HepG2 (cell line): ENCODE measurements at regions not wholly inside any gene's neighbourhood (a gene's known extent, or its start where the extent isn't known, plus 50 kb on each side); places are given as distances from the start of the nearest gene placed in this dataset.

Source experiments
- EP300 ChIP-seq, 3 experiments: sonication (generic) in 1 of 3; formaldehyde crosslinking in 1 of 3; IDR thresholded peaks; 2 replicates each; pipeline versions ENCODE4 v1.5.1 to v1.6.1; 2011 to 2020; ENCODE audit warnings: low read depth in 2 of 3, low read length in 2 of 3, borderline replicate concordance in 1 of 3, improper control_type of control experiment in 1 of 3, mild to moderate bottlenecking in 1 of 3, missing genetic modification reagents in 1 of 3, moderate library complexity in 1 of 3
- MAX ChIP-seq: IDR thresholded peaks from 2 replicates; pipeline ENCODE4 v1.6.1; 2012; ENCODE audit warnings: inconsistent platforms
- NFYB ChIP-seq: sonication (generic); formaldehyde crosslinking; IDR thresholded peaks from 2 replicates; pipeline ENCODE4 v1.4.0; 2020; ENCODE audit warnings: missing genetic modification reagents
- RNF2 ChIP-seq: fragments of 450-650 bp; conservative IDR thresholded peaks from 2 replicates; pipeline ENCODE4 v1.6.1; 2016; ENCODE audit warnings: low read depth
- YY1 ChIP-seq: IDR thresholded peaks from 2 replicates; pipeline ENCODE4 v1.6.1; 2011; ENCODE audit warnings: low read length, low read depth, moderate library complexity, mild to moderate bottlenecking; ENCODE audit not compliant: insufficient read depth, insufficient replicate concordance
- ZBTB7A ChIP-seq: sonication (generic); formaldehyde crosslinking; IDR thresholded peaks from 2 replicates; pipeline ENCODE4 v1.8.0; 2022; ENCODE audit warnings: mild to moderate bottlenecking, missing genetic modification reagents
- ZNF629 ChIP-seq: sonication (generic); formaldehyde crosslinking; conservative IDR thresholded peaks from 2 replicates; pipeline ENCODE4 v1.5.0; 2020; ENCODE audit warnings: missing genetic modification reagents
- ZNF891 ChIP-seq: sonication (generic); formaldehyde crosslinking; IDR thresholded peaks from 2 replicates; pipeline ENCODE4 v1.5.0; 2020; ENCODE audit warnings: mild to moderate bottlenecking, missing genetic modification reagents
- TF ChIP-seq, protein P1 (sequence below): sonication (generic); formaldehyde crosslinking; IDR thresholded peaks from 2 replicates; pipeline ENCODE4 v1.5.0; 2020; ENCODE audit warnings: mild to moderate bottlenecking, missing genetic modification reagents, moderate library complexity
- TF ChIP-seq, protein P2 (sequence below): conservative IDR thresholded peaks from 2 replicates; pipeline ENCODE4 v1.6.1; 2018; ENCODE audit warnings: missing genetic modification reagents

- no peak for TF ChIP-seq RNF2
- TF ChIP-seq YY1, result no peak
- TF ChIP-seq, protein P1, sequence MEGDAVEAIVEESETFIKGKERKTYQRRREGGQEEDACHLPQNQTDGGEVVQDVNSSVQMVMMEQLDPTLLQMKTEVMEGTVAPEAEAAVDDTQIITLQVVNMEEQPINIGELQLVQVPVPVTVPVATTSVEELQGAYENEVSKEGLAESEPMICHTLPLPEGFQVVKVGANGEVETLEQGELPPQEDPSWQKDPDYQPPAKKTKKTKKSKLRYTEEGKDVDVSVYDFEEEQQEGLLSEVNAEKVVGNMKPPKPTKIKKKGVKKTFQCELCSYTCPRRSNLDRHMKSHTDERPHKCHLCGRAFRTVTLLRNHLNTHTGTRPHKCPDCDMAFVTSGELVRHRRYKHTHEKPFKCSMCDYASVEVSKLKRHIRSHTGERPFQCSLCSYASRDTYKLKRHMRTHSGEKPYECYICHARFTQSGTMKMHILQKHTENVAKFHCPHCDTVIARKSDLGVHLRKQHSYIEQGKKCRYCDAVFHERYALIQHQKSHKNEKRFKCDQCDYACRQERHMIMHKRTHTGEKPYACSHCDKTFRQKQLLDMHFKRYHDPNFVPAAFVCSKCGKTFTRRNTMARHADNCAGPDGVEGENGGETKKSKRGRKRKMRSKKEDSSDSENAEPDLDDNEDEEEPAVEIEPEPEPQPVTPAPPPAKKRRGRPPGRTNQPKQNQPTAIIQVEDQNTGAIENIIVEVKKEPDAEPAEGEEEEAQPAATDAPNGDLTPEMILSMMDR (CRISPR knock-in tag), result no peak
- no peak for TF ChIP-seq EP300 (IDR thresholded peaks at IDR 0.05; ENCODE audit: low read depth in 2 of 2, low read length in 2 of 2)
- TF ChIP-seq EP300 (CRISPR knock-in tag; IDR thresholded peaks at IDR 0.05; ENCODE audit: borderline replicate concordance), result no peak
- no peak for TF ChIP-seq ZNF629 (CRISPR knock-in tag)
- no peak for TF ChIP-seq ZBTB7A (CRISPR knock-in tag)
- no peak for TF ChIP-seq ZNF891 (CRISPR knock-in tag)
- TF ChIP-seq, protein P2, sequence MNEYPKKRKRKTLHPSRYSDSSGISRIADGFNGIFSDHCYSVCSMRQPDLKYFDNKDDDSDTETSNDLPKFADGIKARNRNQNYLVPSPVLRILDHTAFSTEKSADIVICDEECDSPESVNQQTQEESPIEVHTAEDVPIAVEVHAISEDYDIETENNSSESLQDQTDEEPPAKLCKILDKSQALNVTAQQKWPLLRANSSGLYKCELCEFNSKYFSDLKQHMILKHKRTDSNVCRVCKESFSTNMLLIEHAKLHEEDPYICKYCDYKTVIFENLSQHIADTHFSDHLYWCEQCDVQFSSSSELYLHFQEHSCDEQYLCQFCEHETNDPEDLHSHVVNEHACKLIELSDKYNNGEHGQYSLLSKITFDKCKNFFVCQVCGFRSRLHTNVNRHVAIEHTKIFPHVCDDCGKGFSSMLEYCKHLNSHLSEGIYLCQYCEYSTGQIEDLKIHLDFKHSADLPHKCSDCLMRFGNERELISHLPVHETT (CRISPR knock-in tag), result no peak
- TF ChIP-seq NFYB (CRISPR knock-in tag), result no peak
- TF ChIP-seq MAX, result no peak
Measured at GRCh38 chr20:51269671-51270070, 246.8 kb upstream of the KCNG1 start.
